ENCODE measurements at regions not wholly inside any gene's neighbourhood (a gene's known extent, or its start where the extent isn't known, plus 50 kb on each side); places are given as distances from the start of the nearest gene placed in this dataset.

GRCh38 chr3:20680990-20681628, 495.1 kb upstream of the SGO1 start:
- Histone ChIP-seq H3K9ac (ENCODE audit: low read length) (no peak overlapping the region), H3K9me3 (ENCODE audit: control insufficient read depth in 1 of 2, insufficient read depth in 1 of 2, low read depth in 1 of 2, low read length in 2 of 2) (peaks cover 11 to 12% of the 10 kb centered on the region in 2 experiments; a peak in 2 of 4 replicates), H3K79me2 (ENCODE audit: insufficient read depth, low read length) (no peaks in the 10 kb centered on the region), H2AFZ (ENCODE audit: low read depth, low read length, poor library complexity, severe bottlenecking) (no peak overlapping the region), H3K9me2 (ENCODE audit: insufficient read depth) (no peaks in the 10 kb centered on the region), H3K27ac (ENCODE audit: low read depth, low read length) (no peak overlapping the region), H3K4me3 (replicated peaks in 1 of 2; ENCODE audit: low read depth in 1 of 2, low read length in 2 of 2) (no peak overlapping the region), H3K4me2 (ENCODE audit: low read length) (no peak overlapping the region), H3K27me3 (ENCODE audit: insufficient read depth, low read length) (no peaks in the 10 kb centered on the region), H3K4me1 (ENCODE audit: control insufficient read depth in 1 of 2, insufficient read depth in 2 of 2, low read length in 2 of 2) (no peaks in the 10 kb centered on the region), H4K20me1 (ENCODE audit: insufficient read depth) (no peaks in the 10 kb centered on the region), H3K36me3 (ENCODE audit: control insufficient read depth in 1 of 2, insufficient read depth in 2 of 2, low read length in 2 of 2) (no peaks in the 10 kb centered on the region)
- ChIA-PET CTCF (no interaction called here), POLR2A (no interaction called here), RAD21 (ENCODE audit: low non-redundant PET in 1 of 2, low total read pairs in 2 of 2, uncharacterized antibody in 2 of 2, unreplicated experiment in 2 of 2) (no interaction called here)
- ATAC-seq (no peak), DNase-seq (ENCODE audit: low read depth, low spot score) (no peak)
- BruUV-seq (replicated peaks): no TSS peak
- intact Hi-C loops (cut with micrococcal nuclease): no loop called here
- no peak for TF ChIP-seq CEBPB (IDR thresholded peaks at IDR 0.05; ENCODE audit: low read depth)
- TF ChIP-seq ZFX (IDR thresholded peaks at IDR 0.05): no peak
- no peak for TF ChIP-seq EZH2 (IDR thresholded peaks at IDR 0.05)
- no peak for TF ChIP-seq ZNF274 (IDR thresholded peaks at IDR 0.05; ENCODE audit: low read depth, low read length)
- no peak for TF ChIP-seq CTCF (IDR thresholded peaks at IDR 0.05 in 2 of 3, conservative IDR thresholded peaks at IDR 0.05 in 1 of 3; ENCODE audit: borderline replicate concordance in 1 of 3, insufficient read depth in 1 of 3, low read depth in 2 of 3, low read length in 2 of 3)
- TF ChIP-seq EGR1 (IDR thresholded peaks at IDR 0.05; ENCODE audit: low read depth): no peak
- no peak for TF ChIP-seq JUND (IDR thresholded peaks at IDR 0.05)
- no peak for TF ChIP-seq MAX (IDR thresholded peaks at IDR 0.05)

- DNase-seq (ENCODE audit: low read depth, low spot score): no peak
- Histone ChIP-seq H3K9me3 (ENCODE audit: control insufficient read depth in 1 of 2, insufficient read depth in 1 of 2, low read depth in 1 of 2, low read length in 2 of 2) (peaks cover 6 to 12% of the 10 kb centered on the region in 2 experiments; a peak in 2 of 4 replicates), H3K36me3 (ENCODE audit: control insufficient read depth in 1 of 2, insufficient read depth in 2 of 2, low read length in 2 of 2) (no peaks in the 10 kb centered on the region), H3K4me2 (ENCODE audit: low read length) (no peak overlapping the region), H3K9me2 (ENCODE audit: insufficient read depth) (no peaks in the 10 kb centered on the region), H3K27ac (ENCODE audit: low read depth, low read length) (no peak overlapping the region), H3K79me2 (ENCODE audit: insufficient read depth, low read length) (no peaks in the 10 kb centered on the region), H3K9ac (ENCODE audit: low read length) (no peak overlapping the region), H3K4me1 (ENCODE audit: control insufficient read depth in 1 of 2, insufficient read depth in 2 of 2, low read length in 2 of 2) (no peaks in the 10 kb centered on the region), H3K27me3 (ENCODE audit: insufficient read depth, low read length) (no peaks in the 10 kb centered on the region), H2AFZ (ENCODE audit: low read depth, low read length, poor library complexity, severe bottlenecking) (no peak overlapping the region), H3K4me3 (replicated peaks in 1 of 2; ENCODE audit: low read depth in 1 of 2, low read length in 2 of 2) (no peak overlapping the region), H4K20me1 (ENCODE audit: insufficient read depth) (no peaks in the 10 kb centered on the region)
- no peak for TF ChIP-seq JUND (IDR thresholded peaks at IDR 0.05)
- no peak for TF ChIP-seq YY1 (IDR thresholded peaks at IDR 0.05; ENCODE audit: extremely low read depth, insufficient replicate concordance, low read depth, low read length)
- TF ChIP-seq CEBPB (IDR thresholded peaks at IDR 0.05; ENCODE audit: low read depth): no peak
- TF ChIP-seq EZH2phosphoT487 (IDR thresholded peaks at IDR 0.05; ENCODE audit: borderline replicate concordance): no peak
- TF ChIP-seq POLR2A (IDR thresholded peaks at IDR 0.05; ENCODE audit: borderline replicate concordance, extremely low read depth, insufficient read depth, insufficient read length): no peak
- ChIA-PET RAD21 (ENCODE audit: low non-redundant PET in 1 of 2, low total read pairs in 2 of 2, uncharacterized antibody in 2 of 2, unreplicated experiment in 2 of 2) (no interaction called here), POLR2A (no interaction called here), CTCF (no interaction called here)
- no peak for ATAC-seq
- intact Hi-C loops (cut with micrococcal nuclease): no loop called here
- BruUV-seq (replicated peaks): no TSS peak
Measured at GRCh38 chr3:20673866-20674265, 487.9 kb upstream of the SGO1 start.

All from HCT116 (cell line).